Umbilical cord (tissue), 1 donor: ENCODE measurements at regions not wholly inside any gene's neighbourhood (a gene's known extent, or its start where the extent isn't known, plus 50 kb on each side); places are given as distances from the start of the nearest gene placed in this dataset.
"Not testable (repeated sequence)": the region's sequence is repeated elsewhere in the genome, so short reads cannot be mapped to it uniquely, and the experiment has no call there.

Experiments
- DNase-seq: peaks from one replicate; pipeline ENCODE4 v3.0.0-alpha.2; 2015; ENCODE audit warnings: low spot score

- no peak for DNase-seq
Observed at GRCh38 chr4:127357765-127358164, 275.0 kb upstream of the INTU start.

- no peak for DNase-seq
Observed at GRCh38 chr4:127362686-127363085, 270.1 kb upstream of the INTU start.

GRCh38 chr4:127364397-127364796, 268.4 kb upstream of the INTU start:
- DNase-seq = no peak

- no peak for DNase-seq
Observed at GRCh38 chr4:127364911-127365310, 267.8 kb upstream of the INTU start.

- no peak for DNase-seq
Observed at GRCh38 chr4:127370604-127371003, 262.2 kb upstream of the INTU start.

GRCh38 chr4:127379499-127379898, 253.3 kb upstream of the INTU start:
- no peak for DNase-seq

GRCh38 chr4:127379948-127380347, 252.8 kb upstream of the INTU start:
- DNase-seq = not testable (repeated sequence)

- DNase-seq = no peak
Observed at GRCh38 chr4:127383666-127384065, 249.1 kb upstream of the INTU start.

- DNase-seq = no peak
Observed at GRCh38 chr4:127394516-127394915, 238.2 kb upstream of the INTU start.

GRCh38 chr4:127400276-127400675, 232.5 kb upstream of the INTU start:
- no peak for DNase-seq

- peak; percentile 57 for DNase-seq
Observed at GRCh38 chr4:127400731-127401346, 231.9 kb upstream of the INTU start.

- DNase-seq = no peak
Observed at GRCh38 chr4:127403471-127404084, 229.2 kb upstream of the INTU start.

- no peak for DNase-seq
Observed at GRCh38 chr4:127406187-127406586, 226.6 kb upstream of the INTU start.

- not testable (repeated sequence) for DNase-seq
Observed at GRCh38 chr4:127407572-127407971, 225.2 kb upstream of the INTU start.

- DNase-seq = no peak
Observed at GRCh38 chr4:127410201-127410600, 222.6 kb upstream of the INTU start.

GRCh38 chr4:127410644-127411043, 222.1 kb upstream of the INTU start:
- DNase-seq = no peak

GRCh38 chr4:127414951-127415606, 217.7 kb upstream of the INTU start:
- DNase-seq = no peak

- DNase-seq = no peak
Observed at GRCh38 chr4:127416115-127416514, 216.6 kb upstream of the INTU start.

GRCh38 chr4:127417885-127418535, 214.7 kb upstream of the INTU start:
- DNase-seq = no peak

- no peak for DNase-seq
Observed at GRCh38 chr4:127419431-127419830, 213.3 kb upstream of the INTU start.

GRCh38 chr4:127421437-127421836, 211.3 kb upstream of the INTU start:
- no peak for DNase-seq

- no peak for DNase-seq
Observed at GRCh38 chr4:127425202-127425845, 207.4 kb upstream of the INTU start.
